ENCODE measurements at regions not wholly inside any gene's neighbourhood (a gene's known extent, or its start where the extent isn't known, plus 50 kb on each side); places are given as distances from the start of the nearest gene placed in this dataset.
"Not testable (repeated sequence)": the region's sequence is repeated elsewhere in the genome, so short reads cannot be mapped to it uniquely, and the experiment has no call there.

GRCh38 chr4:57726154-57726553 lies 616.0 kb upstream of the IGFBP7 start:
- TF ChIP-seq CTCF (conservative IDR thresholded peaks at IDR 0.05; ENCODE audit: low read length): no peak
- TF ChIP-seq EZH2phosphoT487 (IDR thresholded peaks at IDR 0.05; ENCODE audit: borderline replicate concordance, low read depth, low read length): no peak
- H4K20me1 ChIP-seq (ENCODE audit: insufficient read depth, low read length): no peaks in the 10 kb centered on the region
- no peak overlapping the region for H3K27ac ChIP-seq (ENCODE audit: low read depth, low read length, poor library complexity, severe bottlenecking)
- H2AFZ ChIP-seq (ENCODE audit: low read length): no peak overlapping the region
- no peaks in the 10 kb centered on the region for H3K9me3 ChIP-seq (ENCODE audit: low read length)
- H3K9me2 ChIP-seq (ENCODE audit: insufficient read depth, low read length): no peaks in the 10 kb centered on the region
- POLR2A ChIA-PET: no interaction called here
- intact Hi-C loops (cut with micrococcal nuclease; ENCODE audit: unreplicated experiment): no loop called here
- H3K4me3 ChIP-seq (ENCODE audit: low read depth, low read length, poor library complexity, severe bottlenecking): no peak overlapping the region
- no peak for DNase-seq (ENCODE audit: low spot score)
- BruUV-seq (replicated peaks): no TSS peak
- CTCF ChIA-PET (ENCODE audit: unreplicated experiment): no interaction called here
- no peaks in the 10 kb centered on the region for H3K4me1 ChIP-seq (ENCODE audit: insufficient read depth, low read length, poor library complexity, severe bottlenecking)
- H3K79me2 ChIP-seq (ENCODE audit: insufficient read depth, low read depth, low read length): no peaks in the 10 kb centered on the region
- no peaks in the 10 kb centered on the region for H3K36me3 ChIP-seq (ENCODE audit: insufficient read depth, low read length)
- no peak overlapping the region for H3K4me2 ChIP-seq (ENCODE audit: low read length)

GRCh38 chr4:57719456-57719855 lies 609.3 kb upstream of the IGFBP7 start:
- Histone ChIP-seq H3K27ac (ENCODE audit: low read depth, low read length, poor library complexity, severe bottlenecking) (no peak overlapping the region), H3K4me3 (ENCODE audit: low read depth, low read length, poor library complexity, severe bottlenecking) (no peak overlapping the region), H4K20me1 (ENCODE audit: insufficient read depth, low read length) (no peaks in the 10 kb centered on the region), H3K79me2 (ENCODE audit: insufficient read depth, low read depth, low read length) (no peaks in the 10 kb centered on the region), H3K36me3 (ENCODE audit: insufficient read depth, low read length) (no peaks in the 10 kb centered on the region), H3K9me3 (ENCODE audit: low read length) (no peaks in the 10 kb centered on the region), H3K4me1 (ENCODE audit: insufficient read depth, low read length, poor library complexity, severe bottlenecking) (no peaks in the 10 kb centered on the region), H3K9me2 (ENCODE audit: insufficient read depth, low read length) (no peaks in the 10 kb centered on the region), H3K4me2 (ENCODE audit: low read length) (no peak overlapping the region), H2AFZ (ENCODE audit: low read length) (no peak overlapping the region)
- ChIA-PET CTCF (ENCODE audit: unreplicated experiment) (no interaction called here), POLR2A (no interaction called here)
- TF ChIP-seq CTCF (conservative IDR thresholded peaks at IDR 0.05; ENCODE audit: low read length): no peak
- no peak for TF ChIP-seq EZH2phosphoT487 (IDR thresholded peaks at IDR 0.05; ENCODE audit: borderline replicate concordance, low read depth, low read length)
- intact Hi-C loops (cut with micrococcal nuclease; ENCODE audit: unreplicated experiment): no loop called here
- no TSS peak for BruUV-seq (replicated peaks)
- no peak for DNase-seq (ENCODE audit: low spot score)

GRCh38 chr4:57714313-57714712 lies 604.1 kb upstream of the IGFBP7 start:
- H4K20me1 ChIP-seq (ENCODE audit: insufficient read depth, low read length); DNase-seq (ENCODE audit: low spot score); H3K4me2 ChIP-seq (ENCODE audit: low read length); H3K9me2 ChIP-seq (ENCODE audit: insufficient read depth, low read length); H3K4me1 ChIP-seq (ENCODE audit: insufficient read depth, low read length, poor library complexity, severe bottlenecking); H2AFZ ChIP-seq (ENCODE audit: low read length); BruUV-seq (replicated peaks); H3K79me2 ChIP-seq (ENCODE audit: insufficient read depth, low read depth, low read length); H3K36me3 ChIP-seq (ENCODE audit: insufficient read depth, low read length); CTCF ChIA-PET (ENCODE audit: unreplicated experiment); H3K27ac ChIP-seq (ENCODE audit: low read depth, low read length, poor library complexity, severe bottlenecking); POLR2A ChIA-PET; H3K9me3 ChIP-seq (ENCODE audit: low read length); intact Hi-C loops (cut with micrococcal nuclease; ENCODE audit: unreplicated experiment); H3K4me3 ChIP-seq (ENCODE audit: low read depth, low read length, poor library complexity, severe bottlenecking): not testable (repeated sequence)
